ENCODE measurements at regions not wholly inside any gene's neighbourhood (a gene's known extent, or its start where the extent isn't known, plus 50 kb on each side); places are given as distances from the start of the nearest gene placed in this dataset.

- ATAC-seq (ENCODE audit: low FRiP score) = no peak
Measured at GRCh38 chr1:98467586-98467985, 193.9 kb upstream of the SNX7 start.

GRCh38 chr1:98467122-98467521, 194.4 kb upstream of the SNX7 start:
- TF ChIP-seq CTCF (IDR thresholded peaks at IDR 0.05) = no peak
- ATAC-seq (ENCODE audit: low FRiP score) (no peak), DNase-seq (ENCODE audit: low spot score) (no peak)

More at GRCh38 chr1:98467586-98467985, 193.9 kb upstream of the SNX7 start:
- no peak for DNase-seq (ENCODE audit: low spot score)
- no peak for TF ChIP-seq CTCF (IDR thresholded peaks at IDR 0.05)

- DNase-seq (ENCODE audit: low spot score) = no peak
- ATAC-seq (ENCODE audit: low FRiP score) = no peak
- TF ChIP-seq CTCF (IDR thresholded peaks at IDR 0.05) = no peak
Measured at GRCh38 chr1:98461873-98462385, 199.6 kb upstream of the SNX7 start.

GRCh38 chr1:98460136-98460535, 201.4 kb upstream of the SNX7 start:
- ATAC-seq (ENCODE audit: low FRiP score) = no peak
- TF ChIP-seq CTCF (IDR thresholded peaks at IDR 0.05) = no peak
- DNase-seq (ENCODE audit: low spot score) = no peak

GRCh38 chr1:98459486-98459870, 202.0 kb upstream of the SNX7 start:
- TF ChIP-seq CTCF (IDR thresholded peaks at IDR 0.05) = no peak
- DNase-seq (ENCODE audit: low spot score) = no peak
- no peak for ATAC-seq (ENCODE audit: low FRiP score)

- no peak for TF ChIP-seq CTCF (IDR thresholded peaks at IDR 0.05)
- ATAC-seq (ENCODE audit: low FRiP score) = no peak
Measured at GRCh38 chr1:98458511-98459485, 202.7 kb upstream of the SNX7 start.

GRCh38 chr1:98457248-98457647, 204.3 kb upstream of the SNX7 start:
- no peak for TF ChIP-seq CTCF (IDR thresholded peaks at IDR 0.05)
- ATAC-seq (ENCODE audit: low FRiP score) (no peak), DNase-seq (ENCODE audit: low spot score) (no peak)

More at GRCh38 chr1:98458511-98459485, 202.7 kb upstream of the SNX7 start:
- DNase-seq (ENCODE audit: low spot score) = no peak

Measured in omental fat pad (tissue), 3 donors.